Kidney (tissue), 13 donors: ENCODE measurements at regions not wholly inside any gene's neighbourhood (a gene's known extent, or its start where the extent isn't known, plus 50 kb on each side); places are given as distances from the start of the nearest gene placed in this dataset.

ENCODE experiments used
- DNase-seq, 5 donors: peaks; one replicate each; pipeline ENCODE4 v3.0.0-alpha.2; 2013 to 2020
- FAIRE-seq: peaks from 2 replicates; lab custom pipeline; 2012; peaks lifted over from hg19 to GRCh38; lab: Jason Lieb, UNC
- H3K27ac ChIP-seq, 2 donors: one replicate each; pipeline ENCODE4 v1.7.0; 2013; ENCODE audit warnings: low read depth in 2 of 2, low read length in 2 of 2, inconsistent platforms in 1 of 2
- H3K27me3 ChIP-seq: one replicate; pipeline ENCODE4 v1.7.1; 2013; ENCODE audit warnings: low read length, inconsistent platforms; ENCODE audit not compliant: control insufficient read depth, insufficient read depth
- H3K36me3 ChIP-seq, 3 donors: one replicate each; pipeline versions ENCODE4 v1.7.0 to v1.7.1; 2013; ENCODE audit warnings: low read length in 3 of 3, control low read depth in 1 of 3, inconsistent platforms in 1 of 3; ENCODE audit not compliant: insufficient read depth in 3 of 3, control insufficient read depth in 2 of 3
- H3K4me1 ChIP-seq, 3 donors: one replicate each; pipeline versions ENCODE4 v1.7.0 to v1.7.1; 2013; ENCODE audit warnings: low read length in 3 of 3, inconsistent platforms in 1 of 3, low read depth in 1 of 3; ENCODE audit not compliant: control insufficient read depth in 2 of 3, insufficient read depth in 2 of 3
- H3K4me3 ChIP-seq, 3 donors: one replicate each; pipeline versions ENCODE4 v1.7.0 to v1.8.1; 2013; ENCODE audit warnings: low read length in 3 of 3, control low read depth in 1 of 3, inconsistent platforms in 1 of 3
- H3K9ac ChIP-seq, 3 donors: one replicate each; pipeline versions ENCODE4 v1.7.0 to v1.7.1; 2013; ENCODE audit warnings: low read length in 3 of 3, control low read depth in 1 of 3, inconsistent platforms in 1 of 3
- H3K9me3 ChIP-seq, 3 donors: one replicate each; pipeline versions ENCODE4 v1.7.0 to v1.7.1; 2013; ENCODE audit warnings: low read length in 3 of 3, control low read depth in 1 of 3, inconsistent platforms in 1 of 3; ENCODE audit not compliant: control insufficient read depth in 2 of 3, insufficient read depth in 1 of 3
- CTCF ChIP-seq: IDR thresholded peaks from 3 replicates; pipeline ENCODE4 v1.5.1; 2012; ENCODE audit warnings: mild to moderate bottlenecking, moderate library complexity, borderline replicate concordance; ENCODE audit not compliant: insufficient read depth; ENCODE audit errors: extremely low read depth
- intact Hi-C: fragments of 100-400 bp; cut with DNase I; formaldehyde crosslinking; loops from one replicate; pipeline ENCODE4 v1.11.1; 2022
- donor health status: control.
- donor health status: control.
- donor health status: control.
- donor health status: control.
- donor health status: control.
- donor health status: DM: yes; HTN: yes; CAD: no.
- donor health status: Normal renal cell carcinoma (clear cell type).

GRCh38 chr22:48587236-48587865, 1240.3 kb downstream of the BRD1 start:
- Histone ChIP-seq H3K9me3 (peaks cover 0 to 4% (median 0%) of the 10 kb centered on the region in 3 donors), H3K36me3 (no peaks in the 10 kb centered on the region), H3K27ac (no peak overlapping the region), H3K27me3 (no peaks in the 10 kb centered on the region), H3K4me3 (no peak overlapping the region), H3K4me1 (no peaks in the 10 kb centered on the region), H3K9ac (no peak overlapping the region)
- TF ChIP-seq CTCF: no peak
- FAIRE-seq (no peak), DNase-seq (peak in 1 of 5 donors; percentile 51)
- intact Hi-C loops: no loop called here

- Histone ChIP-seq H3K9ac (no peak overlapping the region), H3K36me3 (no peaks in the 10 kb centered on the region), H3K9me3 (peaks cover 0 to 4% (median 0%) of the 10 kb centered on the region in 3 donors), H3K4me3 (no peak overlapping the region), H3K27ac (no peak overlapping the region), H3K4me1 (no peaks in the 10 kb centered on the region), H3K27me3 (no peaks in the 10 kb centered on the region)
- intact Hi-C loops: no loop called here
- no peak for TF ChIP-seq CTCF
- no peak for FAIRE-seq
- DNase-seq: peak in 1 of 5 donors; percentile 47
Observed at GRCh38 chr22:48586799-48587185, 1240.9 kb downstream of the BRD1 start.

- Histone ChIP-seq H3K27ac (no peak overlapping the region), H3K4me3 (no peak overlapping the region), H3K27me3 (no peaks in the 10 kb centered on the region), H3K9ac (no peak overlapping the region), H3K36me3 (no peaks in the 10 kb centered on the region), H3K9me3 (peaks cover 0 to 4% (median 0%) of the 10 kb centered on the region in 3 donors), H3K4me1 (no peaks in the 10 kb centered on the region)
- DNase-seq (peak in 2 of 5 donors; percentile 30 to 75), FAIRE-seq (no peak)
- intact Hi-C loops: no loop called here
- no peak for TF ChIP-seq CTCF
Observed at GRCh38 chr22:48585916-48586798, 1241.5 kb downstream of the BRD1 start.
